SK-N-DZ (cell line): ENCODE measurements at regions not wholly inside any gene's neighbourhood (a gene's known extent, or its start where the extent isn't known, plus 50 kb on each side); places are given as distances from the start of the nearest gene placed in this dataset.

Experiments
- small RNA-seq, 2 experiments: library from RNA; depleted of rRNA; stranded (forward); fragments of <200 nt; gene quantifications; one replicate each; pipeline ENCODE3, GENCODE V24; 2014

Small RNAs in the stretch of these regions (small RNA-seq; reads per million reads assigned to genes)
- gene HIGD1AP4, result 0 reads per million in 2 experiments
- 0 to 0.04 reads per million in 2 experiments for gene RN7SL807P
